ENCODE measurements at regions not wholly inside any gene's neighbourhood (a gene's known extent, or its start where the extent isn't known, plus 50 kb on each side); places are given as distances from the start of the nearest gene placed in this dataset.

GRCh38 chr1:88145752-88146151, 538.3 kb upstream of the PKN2 start:
- TF ChIP-seq CTCF (conservative IDR thresholded peaks at IDR 0.05 in 1 of 2, IDR thresholded peaks at IDR 0.05 in 1 of 2; ENCODE audit: extremely low read depth in 1 of 2, insufficient read depth in 1 of 2, low read depth in 1 of 2, low read length in 2 of 2) (no peak), EZH2 (IDR thresholded peaks at IDR 0.05; ENCODE audit: borderline replicate concordance, low read length) (no peak)
